ENCODE measurements at regions not wholly inside any gene's neighbourhood (a gene's known extent, or its start where the extent isn't known, plus 50 kb on each side); places are given as distances from the start of the nearest gene placed in this dataset.
A peak's percentile ranks its signal among the peaks of the same experiment; 100 is the strongest.

- no peak for DNase-seq (ENCODE audit: low spot score)
These were observed 61.4 kb upstream of the NR3C1 start for GRCh38 chr5:143464723-143465490.

- no peak for DNase-seq (ENCODE audit: low spot score)
These were observed 58.9 kb upstream of the NR3C1 start for GRCh38 chr5:143462431-143462830.

- no peak for DNase-seq (ENCODE audit: low spot score)
These were observed 55.9 kb upstream of the NR3C1 start for GRCh38 chr5:143459433-143459832.

- DNase-seq (ENCODE audit: low spot score): peak; percentile 40
These were observed 53.6 kb upstream of the NR3C1 start for GRCh38 chr5:143456952-143457547.

DNA sequence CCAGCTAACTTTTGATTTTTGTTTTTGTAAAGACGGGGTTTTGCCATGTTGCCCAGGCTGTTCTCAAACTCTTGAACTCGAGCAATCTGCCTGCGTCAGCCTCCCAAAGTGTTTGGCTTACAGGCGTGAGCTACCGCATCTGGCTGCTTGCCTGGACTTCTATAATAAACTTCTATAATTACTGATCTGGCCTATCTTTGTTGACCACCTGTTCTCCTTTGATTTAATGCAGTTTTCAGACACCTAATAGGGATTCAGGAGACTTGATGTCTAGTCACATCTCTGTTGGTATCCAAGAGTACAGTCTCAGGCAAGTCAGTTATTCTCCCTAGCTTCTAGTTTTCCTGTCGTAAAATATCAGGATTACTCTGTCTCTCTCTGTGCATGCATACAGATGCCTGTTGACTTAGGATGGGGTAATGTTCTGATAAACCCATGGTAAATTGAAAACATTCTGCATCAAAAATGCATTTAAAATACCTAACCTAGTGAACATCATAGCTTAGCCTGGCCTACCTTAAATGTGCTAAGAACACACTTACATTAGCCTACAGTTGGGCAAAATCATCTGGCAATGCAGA, 51.5 kb upstream of the NR3C1 start:
- no peak for DNase-seq (ENCODE audit: low spot score)

DNA sequence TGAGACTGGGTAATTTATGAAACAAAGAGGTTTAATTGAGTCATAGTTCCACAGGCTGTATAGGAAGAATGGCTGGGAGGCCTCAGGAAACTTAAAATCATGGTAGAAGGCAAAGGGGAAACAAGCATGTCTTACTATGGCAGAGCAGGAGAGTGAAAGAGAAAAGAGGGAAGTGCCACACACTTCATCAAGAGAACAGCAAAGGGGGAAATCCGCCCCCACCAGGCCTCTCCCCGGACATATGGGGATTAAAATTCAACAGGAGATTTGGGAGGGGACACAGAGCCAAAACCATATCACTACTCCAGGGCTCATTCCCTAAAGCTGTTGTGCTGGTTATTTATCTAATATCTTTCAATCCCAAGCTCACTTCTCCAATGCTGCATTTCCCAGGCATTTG, 50.2 kb upstream of the NR3C1 start:
- DNase-seq (ENCODE audit: low spot score): no peak
